Heart right ventricle (tissue), 16 donors: ENCODE measurements at regions not wholly inside any gene's neighbourhood (a gene's known extent, or its start where the extent isn't known, plus 50 kb on each side); places are given as distances from the start of the nearest gene placed in this dataset.

Source experiments
- ATAC-seq, 8 donors: fragments of 200-7000 bp; cut with Tn5 transposase; one replicate each; pipeline ENCODE4 v1.9.1; 2020; ENCODE audit warnings: mild to moderate bottlenecking in 8 of 8, moderate library complexity in 8 of 8, moderate number of reproducible peaks in 1 of 8
- DNase-seq, 2 donors: peaks; one replicate each; pipeline ENCODE4 v3.0.0-alpha.2; 2020
- H3K27ac ChIP-seq, 10 donors: fragments of 200-600 bp; sonication (generic) in 2 of 10; one replicate each; pipeline versions ENCODE4 v1.5.0 to v1.8.0; 2020 to 2022; ENCODE audit warnings: mild to moderate bottlenecking in 3 of 10
- H3K27me3 ChIP-seq, 7 donors: fragments of 200-600 bp; one replicate each; pipeline ENCODE4 v1.8.0; 2021 to 2022; ENCODE audit warnings: mild to moderate bottlenecking in 2 of 7
- H3K36me3 ChIP-seq, 9 donors: fragments of 200-600 bp; sonication (generic) in 1 of 9; one replicate each; pipeline versions ENCODE4 v1.5.0 to v1.8.0; 2020 to 2022; ENCODE audit warnings: mild to moderate bottlenecking in 2 of 9
- H3K4me1 ChIP-seq, 9 donors: fragments of 200-600 bp; sonication (generic) in 1 of 9; one replicate each; pipeline versions ENCODE4 v1.5.0 to v1.8.0; 2020 to 2022; ENCODE audit warnings: mild to moderate bottlenecking in 4 of 9
- H3K4me3 ChIP-seq, 10 donors: fragments of 200-600 bp; sonication (generic) in 2 of 10; one replicate each; pipeline versions ENCODE4 v1.5.0 to v1.8.0; 2020 to 2022; ENCODE audit warnings: mild to moderate bottlenecking in 7 of 10, moderate library complexity in 2 of 10
- H3K9me3 ChIP-seq, 11 donors: fragments of 200-600 bp in 10 of 11; sonication (generic) in 2 of 11; one replicate each; pipeline versions ENCODE4 v1.5.0 to v1.8.0; 2013 to 2022; ENCODE audit warnings: mild to moderate bottlenecking in 2 of 11, control low read depth in 1 of 11, moderate library complexity in 1 of 11
- WGBS, 2 donors: extraction: QIAGEN DNeasy Blood & Tissue Kit; methylation state at CpG; one replicate each; pipeline ENCODE4 v1.1.7; 2013; ENCODE audit warnings: inconsistent platforms in 1 of 2; 5-methylcytosine and 5-hydroxymethylcytosine counted together
- intact Hi-C, 10 donors: fragments of 100-400 bp; cut with DNase I; formaldehyde crosslinking; loops; one replicate each; pipeline versions ENCODE4 v1.11.1 to v1.14.2; 2022
- TF ChIP-seq, protein P1 (sequence below), 9 donors: fragments of 200-600 bp; sonication (generic) in 2 of 9; IDR thresholded peaks; one replicate each; pipeline versions ENCODE4 v1.5.0 to v1.8.0; 2021 to 2022; ENCODE audit warnings: antibody characterized with exemption in 9 of 9, mild to moderate bottlenecking in 5 of 9, moderate library complexity in 1 of 9
- donor health status: Arrhythmogenic right ventricular cardiomyopathy.
- donor health status: ischemic (EF 13 %, LVEDD 7.1; RV severe dilation, severe dysfunction).
- donor health status: healthy with polysubstance abuse.
- donor health status: DM: no; HTN: yes; CAD: no.
- donor health status: DM: no; HTN: no; CAD: no.
- donor health status: ischemic (EF 25% LVEDD 6.9; RV normal size, moderate dysfunction).
- donor health status: ischemic (EF 25% LVEDD 5.7; RV mildly dilated, moderate dysfunction).
- donor health status: healthy.
- donor health status: DM: yes; HTN: yes; CAD: no.
- donor health status: Ischemic cardiomyopathy.
- donor health status: ischemic (EF 35%, LVEDD 5.7; RV mildly dilated, moderate dysfunction).
- donor health status: nonischemic (EF 11% LVEDD 7.7; RV severe dilation, severe dysfunction).
- donor health status: DM: yes; HTN: yes; CAD: no.
- donor health status: PGD.
- donor health status: ischemic (EF 29% LVEDD 5.4; RV normal size, mild dysfunction).
- donor health status: nonischemic (EF 23%, LVEDD 6.1; RV moderate dilation, normal function).

- 70 to 76% methylated on average over 1 of the region's 1 CpG for WGBS, 2 donors
- TF ChIP-seq, protein P1, sequence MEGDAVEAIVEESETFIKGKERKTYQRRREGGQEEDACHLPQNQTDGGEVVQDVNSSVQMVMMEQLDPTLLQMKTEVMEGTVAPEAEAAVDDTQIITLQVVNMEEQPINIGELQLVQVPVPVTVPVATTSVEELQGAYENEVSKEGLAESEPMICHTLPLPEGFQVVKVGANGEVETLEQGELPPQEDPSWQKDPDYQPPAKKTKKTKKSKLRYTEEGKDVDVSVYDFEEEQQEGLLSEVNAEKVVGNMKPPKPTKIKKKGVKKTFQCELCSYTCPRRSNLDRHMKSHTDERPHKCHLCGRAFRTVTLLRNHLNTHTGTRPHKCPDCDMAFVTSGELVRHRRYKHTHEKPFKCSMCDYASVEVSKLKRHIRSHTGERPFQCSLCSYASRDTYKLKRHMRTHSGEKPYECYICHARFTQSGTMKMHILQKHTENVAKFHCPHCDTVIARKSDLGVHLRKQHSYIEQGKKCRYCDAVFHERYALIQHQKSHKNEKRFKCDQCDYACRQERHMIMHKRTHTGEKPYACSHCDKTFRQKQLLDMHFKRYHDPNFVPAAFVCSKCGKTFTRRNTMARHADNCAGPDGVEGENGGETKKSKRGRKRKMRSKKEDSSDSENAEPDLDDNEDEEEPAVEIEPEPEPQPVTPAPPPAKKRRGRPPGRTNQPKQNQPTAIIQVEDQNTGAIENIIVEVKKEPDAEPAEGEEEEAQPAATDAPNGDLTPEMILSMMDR (IDR thresholded peaks at IDR 0.05): no peak
These were observed 1198.9 kb upstream of the PCDH7 start for GRCh38 chr4:29521281-29521680.

GRCh38 chr4:29536745-29537144 lies 1183.4 kb upstream of the PCDH7 start:
- TF ChIP-seq, protein P1 (IDR thresholded peaks at IDR 0.05): no peak
- Histone ChIP-seq H3K9me3 (peaks cover 0 to 12% (median 0%) of the 10 kb centered on the region in 11 donors), H3K4me3 (no peak overlapping the region), H3K4me1 (no peaks in the 10 kb centered on the region), H3K27me3 (no peaks in the 10 kb centered on the region), H3K36me3 (no peaks in the 10 kb centered on the region), H3K27ac (no peak overlapping the region)
- WGBS, 2 donors: 63 to 67% methylated on average over 3 of the region's 3 CpGs
- DNase-seq: no peak
- ATAC-seq: no peak
- intact Hi-C loops: no loop called here

More at GRCh38 chr4:29521281-29521680, 1198.9 kb upstream of the PCDH7 start:
- H3K36me3 ChIP-seq: no peaks in the 10 kb centered on the region
- ATAC-seq (no peak), DNase-seq (no peak)
- H3K9me3 ChIP-seq: peaks cover 0 to 24% (median 0%) of the 10 kb centered on the region in 11 donors
- H3K4me1 ChIP-seq: no peaks in the 10 kb centered on the region
- H3K27me3 ChIP-seq: no peaks in the 10 kb centered on the region
- intact Hi-C loops: no loop called here
- H3K27ac ChIP-seq: no peak overlapping the region
- no peak overlapping the region for H3K4me3 ChIP-seq

- H3K4me3 ChIP-seq: no peak overlapping the region
- H3K36me3 ChIP-seq: no peaks in the 10 kb centered on the region
- WGBS, 2 donors: 67 to 76% methylated on average over 4 of the region's 4 CpGs
- intact Hi-C loops: no loop called here
- no peaks in the 10 kb centered on the region for H3K4me1 ChIP-seq
- no peak overlapping the region for H3K27ac ChIP-seq
- ATAC-seq: no peak
- peaks cover 0 to 16% (median 0%) of the 10 kb centered on the region in 11 donors for H3K9me3 ChIP-seq
- DNase-seq: no peak
- TF ChIP-seq, protein P1 (IDR thresholded peaks at IDR 0.05): no peak
- no peaks in the 10 kb centered on the region for H3K27me3 ChIP-seq
These were observed 1181.1 kb upstream of the PCDH7 start for GRCh38 chr4:29538889-29539646.

DNA sequence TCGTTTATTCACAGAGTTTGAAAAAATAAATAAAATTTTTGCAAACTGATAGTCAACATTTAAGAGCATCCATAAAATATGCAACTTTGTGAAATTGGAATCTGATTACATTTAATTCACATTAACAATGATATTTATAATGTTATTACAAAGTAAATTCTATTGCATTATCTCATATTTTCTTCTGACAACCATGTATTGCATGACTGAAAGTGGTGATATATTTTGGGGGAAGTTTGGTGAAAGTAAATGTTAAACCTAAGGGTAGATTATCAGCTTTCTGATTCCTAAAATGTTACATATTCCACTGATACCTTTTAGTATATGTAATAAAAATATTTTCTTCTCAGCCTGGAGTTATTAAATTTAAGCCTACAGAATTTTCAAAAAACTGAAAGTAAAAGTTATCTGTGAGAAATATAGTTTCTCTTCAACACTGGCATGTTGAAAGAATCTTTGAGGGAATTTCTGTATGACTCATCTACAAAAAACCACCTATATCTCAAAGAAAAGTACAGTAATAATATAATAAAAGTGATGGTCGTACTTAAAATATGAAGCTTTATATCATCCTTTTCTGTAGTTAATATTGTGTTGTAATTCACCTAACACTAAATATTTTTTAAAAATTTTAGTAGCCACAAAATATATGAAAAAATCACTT lies 1179.6 kb upstream of the PCDH7 start:
- WGBS, 2 donors: 75 to 76% methylated on average over 2 of the region's 2 CpGs
- ATAC-seq (no peak), DNase-seq (no peak)
- no peaks in the 10 kb centered on the region for H3K27me3 ChIP-seq
- no peaks in the 10 kb centered on the region for H3K36me3 ChIP-seq
- H3K4me3 ChIP-seq: no peak overlapping the region
- peaks cover 0 to 15% (median 0%) of the 10 kb centered on the region in 11 donors for H3K9me3 ChIP-seq
- intact Hi-C loops: no loop called here
- H3K27ac ChIP-seq: no peak overlapping the region
- TF ChIP-seq, protein P1 (IDR thresholded peaks at IDR 0.05): no peak
- no peaks in the 10 kb centered on the region for H3K4me1 ChIP-seq
